ENCODE measurements at regions not wholly inside any gene's neighbourhood (a gene's known extent, or its start where the extent isn't known, plus 50 kb on each side); places are given as distances from the start of the nearest gene placed in this dataset.

DNA sequence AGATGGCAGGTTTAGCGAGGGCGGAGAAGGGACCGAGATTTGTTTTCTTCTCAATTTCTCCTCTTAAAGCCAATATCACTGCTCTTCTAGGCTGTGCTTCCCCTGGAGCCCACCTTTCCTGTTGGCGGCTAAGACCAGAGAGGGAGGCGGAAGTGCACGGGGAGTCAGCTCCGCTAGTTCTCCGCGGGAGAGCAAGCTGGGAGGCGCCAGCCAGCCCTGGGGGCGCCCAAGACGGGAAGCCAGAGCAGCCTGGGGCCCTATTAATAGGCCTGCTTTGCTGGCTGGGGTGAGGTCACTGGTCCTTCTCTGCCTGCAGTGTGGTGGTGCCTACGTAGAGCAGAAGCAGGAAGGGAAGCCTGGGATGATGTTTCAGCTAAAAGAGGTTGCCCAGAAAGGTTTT is 61.6 kb downstream of the LSM5 start:
- no peak for DNase-seq (ENCODE audit: low spot score)

DNA sequence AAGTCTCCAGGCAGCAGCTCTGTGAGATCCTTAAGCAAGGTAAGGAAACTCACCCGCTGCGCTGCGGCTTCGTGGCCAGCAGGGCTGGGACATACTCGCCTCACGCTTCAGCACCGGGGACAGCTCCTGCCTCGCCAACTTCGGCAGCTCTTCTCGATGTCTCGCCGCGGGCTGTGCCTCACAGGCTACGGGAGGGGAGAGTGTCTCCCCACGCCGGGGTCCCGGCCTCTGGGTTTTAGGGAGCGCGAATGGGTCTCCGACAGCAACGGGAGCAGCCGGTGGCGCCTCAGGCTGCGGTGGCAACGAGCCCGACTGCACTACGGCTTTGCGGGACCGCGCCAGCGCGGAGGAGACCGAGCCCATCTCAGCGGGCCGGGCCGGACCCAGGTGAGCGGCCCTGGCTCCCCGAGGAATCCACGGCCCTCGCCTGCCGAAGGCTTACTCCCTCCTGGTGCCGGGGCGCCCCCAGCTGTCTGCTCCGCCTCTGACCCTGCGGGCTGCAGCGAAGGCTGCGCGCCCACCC is 62.4 kb downstream of the LSM5 start:
- peak; percentile 31 for DNase-seq (ENCODE audit: low spot score)

DNA sequence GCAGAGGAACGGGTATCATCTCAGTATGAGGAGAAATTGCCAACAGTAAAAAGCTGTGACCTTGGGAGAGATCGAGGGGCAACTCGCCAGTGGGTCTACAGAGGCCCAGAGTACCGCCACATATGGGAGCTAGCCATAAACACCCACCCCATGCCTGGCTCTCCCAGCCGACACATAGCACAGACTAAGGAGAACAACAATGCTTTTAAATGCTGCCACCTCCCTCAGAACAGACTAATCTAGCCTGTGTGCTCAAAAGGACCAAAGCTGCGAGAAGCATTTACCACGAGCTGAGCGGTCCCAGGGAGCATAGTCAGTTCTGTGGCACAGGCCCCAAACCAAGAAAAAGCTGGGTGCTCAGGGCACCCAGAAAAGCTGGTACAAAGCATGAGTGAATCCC is 73.3 kb downstream of the LSM5 start:
- DNase-seq (ENCODE audit: low spot score) = no peak

DNA sequence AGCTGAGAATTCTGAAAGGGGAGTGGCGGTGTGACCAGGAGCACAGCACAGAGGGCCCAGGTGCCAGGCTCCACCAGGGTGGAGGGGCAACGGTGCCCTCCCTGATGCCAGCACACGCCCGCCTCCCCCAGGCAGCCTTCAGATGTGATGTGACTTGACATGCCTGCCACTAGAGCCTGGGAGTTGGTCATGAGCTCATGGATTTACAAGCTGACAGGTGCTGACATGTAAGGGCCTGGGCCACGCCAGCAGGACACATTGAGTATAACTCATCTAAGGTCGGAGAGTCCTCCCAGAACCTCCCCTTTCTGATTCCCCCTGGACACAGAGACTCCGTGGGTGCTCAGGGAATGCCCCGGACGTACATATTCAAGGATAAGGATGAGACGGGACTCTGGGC is 74.2 kb downstream of the LSM5 start:
- no peak for DNase-seq (ENCODE audit: low spot score)

DNA sequence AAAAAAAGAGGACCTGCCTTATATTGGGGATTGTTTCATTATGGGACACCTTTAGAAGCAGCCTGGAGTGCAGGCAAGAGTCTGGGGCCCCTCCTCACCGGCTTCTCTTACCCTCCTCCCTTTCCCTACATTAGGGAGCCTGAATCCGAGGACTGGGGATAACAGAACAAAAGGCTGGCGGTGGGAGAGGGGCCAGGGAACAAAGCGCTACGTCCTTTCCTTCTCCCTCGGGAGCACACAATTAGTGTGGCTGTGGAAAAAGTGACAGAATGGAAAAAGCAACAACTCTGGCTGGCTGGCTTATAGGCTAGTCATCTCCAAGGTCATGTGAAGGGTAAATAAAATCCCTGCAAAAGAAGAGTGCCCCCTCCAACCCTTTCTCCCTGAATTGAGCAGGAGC is 74.7 kb downstream of the LSM5 start:
- no peak for DNase-seq (ENCODE audit: low spot score)

DNA sequence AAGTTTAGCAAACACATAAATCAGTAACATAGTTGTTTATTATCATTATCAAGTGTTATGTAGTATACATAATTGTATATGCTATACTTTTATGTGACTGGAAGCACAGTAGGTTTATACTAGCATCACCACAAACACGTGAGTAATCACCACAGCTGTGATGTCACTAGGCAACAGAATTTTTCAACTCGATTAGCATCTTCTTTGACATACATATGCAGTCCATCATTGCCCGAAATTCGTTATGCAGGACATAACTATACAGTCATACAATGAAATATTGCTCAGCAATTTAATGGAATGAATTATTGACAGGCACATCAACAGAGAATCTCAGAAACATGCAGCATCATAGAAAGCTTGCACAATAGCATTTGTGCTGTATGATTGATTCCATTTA is 77.7 kb downstream of the LSM5 start:
- no peak for DNase-seq (ENCODE audit: low spot score)

DNA sequence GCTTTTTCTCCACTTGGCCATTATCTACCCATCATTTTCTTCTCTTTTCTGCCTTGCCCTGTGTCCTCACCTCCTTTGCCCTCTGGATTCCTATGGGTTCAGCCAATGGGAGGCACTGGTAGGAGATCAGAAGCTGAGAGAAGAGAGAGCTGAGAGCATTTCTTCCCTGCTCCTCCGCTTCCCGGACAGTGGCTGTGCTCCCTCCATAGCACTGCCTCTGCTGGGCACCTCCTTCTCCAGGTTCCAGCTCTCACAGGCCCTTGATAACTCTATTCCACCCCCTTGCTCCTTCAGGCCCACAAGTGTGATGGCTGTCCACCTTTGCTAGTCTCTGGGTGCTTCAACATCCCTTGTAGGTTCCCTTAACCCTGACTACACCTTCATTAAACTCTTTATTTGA is 79.6 kb downstream of the LSM5 start:
- no peak for DNase-seq (ENCODE audit: low spot score)

DNA sequence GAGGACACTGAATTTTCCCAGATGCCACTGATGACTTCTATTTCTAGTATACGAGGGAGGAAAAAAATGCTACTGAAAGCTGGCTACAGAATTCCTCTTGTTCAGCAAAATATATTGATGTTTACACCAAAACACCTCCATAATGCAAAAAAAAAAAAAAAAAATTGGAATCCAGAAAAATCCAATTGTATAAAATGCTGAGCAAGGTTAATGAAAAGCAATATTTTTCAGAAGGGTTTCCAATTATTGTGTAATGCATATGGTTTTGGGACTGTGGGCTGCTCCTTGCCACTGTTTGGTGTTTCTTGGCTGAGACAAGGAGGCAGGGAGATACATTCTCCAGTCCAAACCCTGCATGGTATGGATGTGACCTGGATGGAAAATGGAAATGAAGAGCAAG is 83.8 kb downstream of the LSM5 start:
- DNase-seq (ENCODE audit: low spot score) = no peak

DNA sequence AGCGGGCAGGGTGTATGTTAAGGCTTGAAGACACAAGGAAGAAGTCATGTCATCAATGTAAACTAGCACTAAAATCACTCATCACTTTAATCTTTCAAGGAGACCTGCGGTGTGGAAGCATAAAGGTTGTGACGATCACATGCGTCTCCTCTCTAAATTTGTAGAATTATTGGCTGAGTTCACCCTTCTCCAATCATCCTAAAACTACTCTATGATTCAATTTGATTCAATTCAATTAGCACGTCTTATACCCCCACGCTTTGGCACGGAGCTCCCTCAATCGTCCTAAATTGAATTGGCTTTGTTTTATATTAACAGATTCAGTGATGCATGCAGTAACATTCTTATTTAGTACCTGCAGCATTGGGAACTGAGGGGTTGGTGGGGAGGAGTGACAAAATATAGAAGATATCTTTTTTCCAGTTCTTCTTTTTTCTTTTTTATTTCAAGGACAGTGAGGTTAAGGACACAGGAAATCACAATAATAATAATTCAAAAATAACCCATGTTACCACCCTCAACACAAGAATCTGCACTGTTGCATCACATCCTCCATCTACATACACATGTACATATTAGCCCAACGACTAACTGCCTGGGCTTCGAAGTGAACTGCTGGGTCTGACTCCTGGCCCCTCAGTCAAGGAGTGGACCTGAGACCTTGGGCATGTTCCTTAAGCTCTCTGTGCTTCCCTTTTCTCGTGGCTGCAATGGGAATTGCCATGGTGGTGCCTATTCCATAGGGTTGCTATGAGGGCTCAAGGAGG is 86.5 kb downstream of the LSM5 start:
- no peak for DNase-seq (ENCODE audit: low spot score)

DNA sequence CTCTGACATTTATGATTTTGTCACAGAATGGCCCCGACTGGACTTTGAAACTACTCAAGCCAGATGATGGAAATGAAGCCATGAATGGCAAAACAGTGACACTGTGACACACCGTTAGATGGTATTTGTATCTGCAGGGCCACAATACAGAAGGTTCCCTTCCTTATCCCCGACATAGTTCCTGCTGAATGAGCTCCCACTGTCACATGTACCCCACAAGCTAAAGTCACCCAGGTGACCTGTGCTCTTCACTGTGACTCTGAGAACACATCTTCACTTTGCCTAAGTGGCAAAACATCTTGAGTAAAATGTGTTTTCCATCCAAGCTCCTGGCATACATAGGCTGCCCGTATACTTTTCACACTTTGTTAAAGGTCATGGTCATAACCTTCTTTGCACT is 89.5 kb downstream of the LSM5 start:
- no peak for DNase-seq (ENCODE audit: low spot score)

DNA sequence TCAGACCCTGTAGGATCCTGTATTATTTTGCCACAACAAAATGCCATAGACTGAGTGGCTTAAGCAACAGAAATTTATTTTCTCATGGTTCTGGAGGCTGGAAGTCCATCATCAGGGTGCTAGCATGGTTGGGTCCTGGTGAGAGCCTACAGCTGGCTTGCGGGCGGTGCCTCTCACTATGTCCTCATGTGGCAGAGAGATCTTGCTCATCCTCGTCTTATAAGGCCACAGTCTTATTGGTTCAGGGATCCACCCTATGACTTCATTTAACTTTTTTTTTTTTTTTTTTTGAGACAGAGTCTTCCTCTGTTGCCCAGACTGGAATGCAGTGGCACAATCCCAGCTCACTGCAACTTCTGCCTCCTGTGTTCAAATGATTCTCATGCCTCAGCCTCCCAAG is 90.9 kb downstream of the LSM5 start:
- no peak for DNase-seq (ENCODE audit: low spot score)

DNA sequence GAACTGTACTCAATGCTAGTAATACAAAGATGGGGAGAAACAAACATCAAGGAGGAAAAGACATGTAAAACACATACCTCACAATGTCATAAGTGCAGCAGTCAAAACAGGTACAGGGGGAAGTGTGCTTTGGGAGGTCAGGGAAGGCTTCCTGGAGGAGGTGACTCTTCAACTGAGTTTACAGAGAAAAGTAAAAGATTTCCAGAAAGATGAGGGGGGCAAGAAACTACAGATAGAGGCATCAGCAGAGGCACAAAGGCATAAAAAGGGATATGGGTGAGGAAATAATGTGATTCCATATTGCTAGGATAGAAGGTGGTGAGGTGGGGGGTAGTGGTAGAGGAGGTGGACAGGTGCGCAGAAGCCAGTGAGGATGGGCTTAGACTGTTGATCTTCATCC is 95.0 kb downstream of the LSM5 start:
- DNase-seq (ENCODE audit: low spot score) = no peak

DNA sequence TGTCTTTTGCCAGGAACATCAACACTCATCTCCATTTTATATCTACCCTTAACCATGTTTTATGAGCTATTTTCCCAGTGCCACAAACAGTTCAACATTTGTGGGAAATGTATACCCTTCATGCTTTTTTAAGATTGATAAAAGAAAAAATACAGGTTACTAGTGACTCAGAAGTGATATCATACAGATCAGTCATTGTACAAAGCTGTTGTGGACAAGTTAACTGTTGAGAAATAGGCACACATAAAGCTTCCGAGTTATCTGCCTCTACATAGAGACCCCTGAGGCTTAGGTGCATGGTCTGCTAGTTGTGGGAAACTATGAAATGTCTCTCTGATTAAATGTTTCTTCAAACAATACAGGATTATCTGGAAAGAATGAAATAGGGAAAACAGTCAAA is 96.3 kb downstream of the LSM5 start:
- no peak for DNase-seq (ENCODE audit: low spot score)

DNA sequence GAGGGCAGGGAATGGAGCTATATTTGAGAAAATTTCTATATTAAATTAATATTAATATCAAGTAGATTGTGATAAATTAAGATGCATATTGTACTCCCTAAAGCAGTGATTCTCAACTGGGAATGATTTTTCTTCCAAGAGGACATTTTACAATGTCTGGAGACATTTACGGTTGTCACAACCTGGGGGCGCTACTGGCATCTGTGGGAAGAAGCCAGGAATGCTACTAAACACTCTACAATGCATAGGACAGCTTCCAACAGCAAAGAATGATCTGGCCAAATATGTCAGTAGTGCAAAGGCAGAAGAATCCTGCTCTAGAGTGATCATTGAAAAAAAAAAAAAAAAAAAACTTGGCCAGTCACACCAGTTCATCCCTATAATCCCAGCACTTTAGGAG is 100.0 kb downstream of the LSM5 start:
- no peak for DNase-seq (ENCODE audit: low spot score)

DNA sequence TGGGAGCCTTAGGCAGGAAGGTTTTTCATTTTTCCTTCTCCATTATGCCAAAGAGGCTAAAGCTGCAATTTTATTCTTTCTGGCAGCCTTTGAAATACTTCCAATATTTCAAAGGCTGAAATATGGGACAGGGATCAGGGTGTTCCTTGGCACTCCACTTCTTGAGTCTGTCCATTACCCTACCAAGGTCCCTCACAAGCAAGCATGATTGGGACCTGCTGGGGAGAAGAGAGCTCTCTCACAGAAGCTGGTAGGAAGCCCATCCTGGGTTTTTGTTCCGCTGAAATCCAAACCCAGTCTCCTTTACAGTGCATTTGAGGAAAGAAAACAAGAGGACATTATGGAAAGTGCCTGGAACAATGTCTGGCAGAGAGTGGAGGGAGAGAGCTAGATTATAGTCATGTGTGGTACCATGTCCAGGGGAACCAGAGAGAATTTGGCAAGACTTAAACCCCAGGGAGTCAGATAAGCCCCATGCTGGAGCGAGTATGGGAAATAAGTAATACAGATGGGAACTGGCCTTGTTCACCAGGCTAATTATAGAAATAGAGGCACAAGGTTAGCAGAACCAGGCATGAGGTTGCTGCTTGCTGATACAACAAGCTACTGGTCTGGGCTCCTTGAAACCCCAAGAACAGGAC is 104.7 kb downstream of the LSM5 start:
- no peak for DNase-seq (ENCODE audit: low spot score)

DNA sequence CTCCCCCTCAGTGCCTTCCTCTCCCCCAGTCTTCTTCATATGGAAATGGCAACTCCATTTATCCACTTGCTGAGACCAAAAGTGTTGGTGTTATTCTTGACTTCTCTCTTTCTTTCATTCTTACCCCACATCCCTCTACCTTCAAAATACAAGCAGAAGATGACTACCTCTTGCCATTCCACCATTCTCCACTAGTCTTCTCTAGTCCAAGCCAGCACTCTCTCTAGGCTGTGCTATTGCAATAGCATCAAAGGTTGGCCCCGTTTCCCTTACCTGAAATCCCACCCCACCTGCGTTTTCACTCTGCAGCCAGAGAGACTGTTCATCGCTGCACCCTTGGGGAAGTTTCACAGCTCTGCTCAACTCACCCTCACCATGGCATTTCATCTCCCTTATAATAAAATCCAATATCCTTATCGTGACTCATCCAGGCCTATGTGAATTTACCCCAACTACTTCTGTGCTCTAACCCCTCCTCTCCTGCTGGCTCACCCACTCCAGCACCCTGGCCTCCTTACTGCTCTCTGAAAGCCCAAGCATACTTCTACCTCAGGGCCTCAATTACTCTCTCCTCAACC is 109.1 kb downstream of the LSM5 start:
- DNase-seq (ENCODE audit: low spot score) = no peak

DNA sequence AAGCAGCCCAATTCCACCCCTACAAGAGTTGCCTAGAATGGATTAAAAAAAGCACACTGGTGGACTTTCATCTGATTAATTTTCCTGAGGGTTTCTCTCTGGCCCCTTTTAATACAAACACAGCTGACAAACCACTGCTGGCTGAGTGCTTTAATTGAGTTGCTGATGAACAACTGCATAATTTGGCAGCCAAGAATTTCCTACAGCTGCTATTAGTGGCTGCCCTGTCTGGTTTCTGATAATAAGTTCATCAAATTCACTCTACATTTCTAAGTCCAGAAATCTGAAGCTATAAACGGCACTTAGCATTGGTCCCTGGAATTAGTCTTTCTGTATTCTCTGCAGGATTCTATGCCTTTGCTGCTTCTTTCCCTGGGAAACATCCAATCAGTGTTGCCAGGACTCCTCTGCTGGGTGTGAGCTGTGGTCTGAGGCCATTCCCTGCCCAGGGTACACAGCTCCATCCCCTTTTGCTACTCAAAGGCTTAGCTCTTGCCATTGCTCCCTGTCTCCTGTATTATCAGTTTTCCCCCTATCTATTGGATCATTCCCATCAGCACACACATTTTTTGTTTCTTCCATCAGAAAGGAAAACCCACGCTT is 110.6 kb downstream of the LSM5 start:
- DNase-seq (ENCODE audit: low spot score) = no peak

DNA sequence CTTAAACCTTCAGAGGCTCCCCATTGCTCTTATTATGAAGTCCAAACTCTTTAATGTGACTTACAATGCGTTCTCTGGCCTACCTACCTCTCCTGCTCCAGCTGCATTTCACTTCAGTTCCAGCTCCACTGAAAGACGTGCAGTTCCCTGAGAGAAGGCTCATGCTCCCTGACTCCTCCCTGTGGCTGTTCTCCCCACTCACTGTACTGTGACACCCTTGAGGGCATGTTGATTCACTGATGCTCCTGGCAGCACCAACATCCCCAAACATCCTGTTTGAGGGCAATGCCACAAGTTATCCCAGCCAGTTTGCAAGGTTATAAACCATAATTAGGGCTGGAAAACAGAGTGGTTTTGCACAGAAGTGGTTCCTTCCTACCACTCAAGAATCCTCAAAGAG is 111.2 kb downstream of the LSM5 start:
- DNase-seq (ENCODE audit: low spot score) = no peak

DNA sequence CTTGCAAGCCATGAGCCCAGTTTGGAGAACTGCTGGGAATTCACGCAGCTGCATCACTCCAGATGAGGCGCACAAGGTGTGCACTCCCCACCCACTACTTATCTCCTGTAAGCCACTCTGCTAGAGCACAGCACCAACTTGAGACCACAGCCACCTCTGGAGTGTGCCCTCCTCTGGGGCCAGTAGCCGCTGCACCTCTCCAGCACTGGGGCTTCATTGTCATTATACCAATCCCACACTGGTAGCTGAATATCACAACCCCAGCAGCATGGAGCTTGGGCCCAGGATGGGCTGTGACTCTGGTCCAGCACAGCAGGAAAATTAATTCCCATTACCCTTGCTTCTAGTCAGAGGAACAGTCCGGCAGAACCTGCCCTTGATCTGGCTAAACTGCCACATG is 125.6 kb downstream of the LSM5 start:
- DNase-seq (ENCODE audit: low spot score) = no peak

DNA sequence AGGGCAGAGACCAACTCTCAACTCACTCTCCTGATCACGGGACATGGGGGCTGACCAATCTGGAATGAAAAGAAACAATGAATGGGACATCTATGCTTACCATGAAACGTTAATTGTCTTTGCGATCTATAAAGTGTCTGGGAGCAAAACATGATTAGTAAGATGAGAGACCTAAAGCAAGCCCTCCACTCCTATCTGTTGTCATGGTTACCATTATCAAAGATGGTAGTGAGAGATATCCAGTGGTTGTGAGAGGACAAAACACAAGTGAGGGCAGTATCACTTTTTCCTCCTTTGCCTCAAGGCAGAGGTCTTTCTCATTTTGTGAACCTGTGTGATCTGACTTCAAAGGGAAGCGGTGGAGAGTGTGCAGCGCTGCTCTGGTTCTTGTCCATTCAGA is 130.1 kb downstream of the LSM5 start:
- no peak for DNase-seq (ENCODE audit: low spot score)

DNA sequence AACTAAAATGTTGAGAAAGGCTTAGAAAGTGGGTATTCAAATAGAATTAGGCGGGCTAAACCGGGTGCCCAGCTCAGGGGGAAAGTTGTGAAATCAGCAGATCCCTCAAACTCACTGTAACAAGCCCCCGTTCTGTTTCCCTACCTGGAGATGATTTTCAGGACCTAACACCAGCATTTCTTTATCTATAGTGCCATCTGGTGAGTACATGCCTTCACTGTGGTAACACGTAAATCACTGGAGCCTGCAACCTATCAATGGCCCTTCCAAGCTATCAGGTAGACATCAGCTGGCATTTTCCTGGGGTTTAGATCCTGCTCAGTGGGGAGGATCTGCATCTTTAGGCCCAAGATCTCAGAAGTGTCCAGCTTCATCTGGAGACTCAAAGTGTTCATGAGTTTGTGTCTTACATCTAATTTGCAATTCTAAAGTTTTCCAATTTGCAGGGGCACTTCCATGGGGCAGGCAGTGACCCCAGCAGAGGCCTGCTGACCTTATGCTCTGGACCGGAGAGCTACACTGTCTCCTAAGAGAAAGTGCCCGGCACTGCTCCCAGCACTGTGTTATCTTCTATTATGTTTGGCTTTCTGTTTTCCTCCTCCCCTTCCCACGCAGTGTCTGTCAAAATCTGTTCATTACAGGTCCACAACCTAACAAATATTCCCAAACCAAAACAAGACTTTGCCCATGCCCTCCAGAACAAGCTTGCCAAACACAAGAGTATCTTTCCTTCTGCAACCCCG is 132.5 kb downstream of the LSM5 start:
- DNase-seq (ENCODE audit: low spot score) = no peak

DNA sequence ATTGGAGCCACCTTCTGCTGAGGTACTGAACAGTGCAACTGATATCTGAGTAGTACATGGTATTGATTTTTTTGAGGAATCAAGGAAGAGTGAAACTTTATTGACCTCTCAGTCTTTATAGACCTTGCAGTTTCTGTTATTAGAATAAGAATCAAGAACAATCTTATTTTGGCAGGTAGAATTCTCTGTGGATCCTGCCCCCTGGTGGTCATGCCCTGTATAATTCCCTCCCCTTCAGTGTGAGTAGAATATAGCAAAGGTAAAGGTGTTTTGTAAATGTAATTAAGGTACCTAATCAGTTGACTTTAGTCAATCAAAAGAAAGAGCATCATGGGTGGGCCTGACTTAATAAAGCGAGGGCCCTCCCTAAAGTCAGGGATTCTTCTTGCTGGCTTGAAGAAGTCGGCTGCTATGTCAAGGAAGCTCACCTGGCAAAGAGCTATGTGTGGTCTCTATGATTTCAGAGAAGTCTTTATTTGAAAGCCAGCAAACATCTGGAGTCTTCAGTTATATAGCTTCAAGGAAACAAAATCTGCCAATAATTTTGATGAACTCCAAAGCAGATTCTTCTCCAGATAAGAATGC is 142.8 kb downstream of the LSM5 start:
- DNase-seq (ENCODE audit: low spot score) = no peak
